Neural cell (in vitro differentiated cells): ENCODE measurements at regions not wholly inside any gene's neighbourhood (a gene's known extent, or its start where the extent isn't known, plus 50 kb on each side); places are given as distances from the start of the nearest gene placed in this dataset.

Experiments
- H2AFZ ChIP-seq: fragments of 200-600, 300-800 bp; sonication (generic), shearing (Covaris generic); 2 replicates; pipeline ENCODE4 v1.6.0; 2014; ENCODE audit warnings: low read depth, mild to moderate bottlenecking, antibody characterized with exemption, low read length, moderate library complexity
- H3F3A ChIP-seq: fragments of 200-600 bp; shearing (Covaris generic); 2 replicates; pipeline ENCODE4 v1.6.1; 2016; ENCODE audit warnings: mild to moderate bottlenecking, moderate library complexity, mixed read lengths, antibody characterized with exemption, low read length; ENCODE audit not compliant: insufficient read depth, poor library complexity, severe bottlenecking
- H3K27ac ChIP-seq: fragments of 200-600, 300-800 bp; sonication (generic), shearing (Covaris generic); 2 replicates; pipeline ENCODE4 v1.5.1; 2014; ENCODE audit warnings: mild to moderate bottlenecking, low read length, moderate library complexity
- H3K27me3 ChIP-seq: fragments of 300-800, 200-600 bp; sonication (generic), shearing (Covaris generic); 2 replicates; pipeline ENCODE4 v1.6.0; 2014; ENCODE audit warnings: mild to moderate bottlenecking, low read depth, low read length, moderate library complexity; ENCODE audit not compliant: insufficient read depth
- H3K36me3 ChIP-seq: fragments of 300-800, 200-600 bp; sonication (generic), shearing (Covaris generic); 2 replicates; pipeline ENCODE4 v1.5.1; 2014; ENCODE audit warnings: mild to moderate bottlenecking, antibody characterized with exemption, low read length, moderate library complexity; ENCODE audit not compliant: insufficient read depth
- H3K4me2 ChIP-seq: fragments of 300-800, 200-600 bp; sonication (generic), shearing (Covaris generic); 2 replicates; pipeline ENCODE4 v1.6.0; 2014; ENCODE audit warnings: mild to moderate bottlenecking, low read length
- H3K4me3 ChIP-seq: fragments of 300-800, 200-600 bp; sonication (generic), shearing (Covaris generic); 2 replicates; pipeline ENCODE4 v1.5.1; 2014; ENCODE audit warnings: mild to moderate bottlenecking, low read length, moderate library complexity
- H3K79me2 ChIP-seq: fragments of 200-600 bp; shearing (Covaris generic); replicated peaks from 2 replicates; pipeline ENCODE4 v1.6.0; 2014; ENCODE audit warnings: mild to moderate bottlenecking, low read length, moderate library complexity; ENCODE audit not compliant: insufficient read depth
- H3K9ac ChIP-seq: fragments of 300-800, 200-600 bp; sonication (generic), shearing (Covaris generic); 2 replicates; pipeline ENCODE4 v1.6.1; 2016; ENCODE audit warnings: mild to moderate bottlenecking, low read length, mixed read lengths
- H3K9me2 ChIP-seq: fragments of 200-600 bp; shearing (Covaris generic); 2 replicates; pipeline ENCODE4 v1.6.1; 2016; ENCODE audit warnings: mild to moderate bottlenecking, low read length, mixed read lengths; ENCODE audit not compliant: insufficient read depth
- H3K9me3 ChIP-seq: fragments of 200-600, 300-800 bp; sonication (generic), shearing (Covaris generic); 2 replicates; pipeline ENCODE4 v1.6.1; 2016; ENCODE audit warnings: mild to moderate bottlenecking, mixed run types, low read length, moderate library complexity, mixed read lengths
- H4K20me1 ChIP-seq: fragments of 200-600 bp; shearing (Covaris generic); 2 replicates; pipeline ENCODE4 v1.6.1; 2016; ENCODE audit warnings: mild to moderate bottlenecking, mixed run types; ENCODE audit not compliant: insufficient read depth
- EP300 ChIP-seq: fragments of 450-650 bp; conservative IDR thresholded peaks from 2 replicates; pipeline ENCODE4 v1.6.1; 2014; ENCODE audit warnings: antibody characterized with exemption, mild to moderate bottlenecking, moderate library complexity; ENCODE audit not compliant: poor library complexity, severe bottlenecking
- EZH2 ChIP-seq: fragments of 200-600, 300-800 bp; shearing (Covaris generic), sonication (generic); IDR thresholded peaks from 2 replicates; pipeline ENCODE4 v1.6.1; 2014; ENCODE audit warnings: antibody characterized with exemption, low read length, borderline replicate concordance, mild to moderate bottlenecking; ENCODE audit not compliant: insufficient read depth, poor library complexity, severe bottlenecking
- MXI1 ChIP-seq: fragments of 450-650 bp; conservative IDR thresholded peaks from 2 replicates; pipeline ENCODE4 v1.6.1; 2014; ENCODE audit warnings: antibody characterized with exemption, mild to moderate bottlenecking; ENCODE audit not compliant: poor library complexity, severe bottlenecking
- POLR2AphosphoS5 ChIP-seq: IDR thresholded peaks from 2 replicates; pipeline ENCODE4 v1.6.1; 2012
- RAD21 ChIP-seq: fragments of 450-650 bp; conservative IDR thresholded peaks from 2 replicates; pipeline ENCODE4 v1.6.1; 2014; ENCODE audit warnings: antibody characterized with exemption, mild to moderate bottlenecking, moderate library complexity
- SMC3 ChIP-seq: fragments of 450-650 bp; conservative IDR thresholded peaks from 2 replicates; pipeline ENCODE4 v1.6.1; 2014; ENCODE audit warnings: antibody characterized with exemption, mild to moderate bottlenecking, moderate library complexity; ENCODE audit not compliant: poor library complexity
- TAF1 ChIP-seq: IDR thresholded peaks from 2 replicates; pipeline ENCODE4 v1.6.1; 2012; ENCODE audit warnings: low read depth
- TF ChIP-seq, protein P1 (sequence below): IDR thresholded peaks from 2 replicates; pipeline ENCODE4 v1.6.1; 2012; ENCODE audit warnings: borderline replicate concordance
- TF ChIP-seq, protein P2 (sequence below): fragments of 450-650 bp; IDR thresholded peaks from 2 replicates; pipeline ENCODE4 v1.5.1; 2014; ENCODE audit warnings: antibody characterized with exemption, mild to moderate bottlenecking, moderate library complexity; ENCODE audit not compliant: poor library complexity, severe bottlenecking

DNA sequence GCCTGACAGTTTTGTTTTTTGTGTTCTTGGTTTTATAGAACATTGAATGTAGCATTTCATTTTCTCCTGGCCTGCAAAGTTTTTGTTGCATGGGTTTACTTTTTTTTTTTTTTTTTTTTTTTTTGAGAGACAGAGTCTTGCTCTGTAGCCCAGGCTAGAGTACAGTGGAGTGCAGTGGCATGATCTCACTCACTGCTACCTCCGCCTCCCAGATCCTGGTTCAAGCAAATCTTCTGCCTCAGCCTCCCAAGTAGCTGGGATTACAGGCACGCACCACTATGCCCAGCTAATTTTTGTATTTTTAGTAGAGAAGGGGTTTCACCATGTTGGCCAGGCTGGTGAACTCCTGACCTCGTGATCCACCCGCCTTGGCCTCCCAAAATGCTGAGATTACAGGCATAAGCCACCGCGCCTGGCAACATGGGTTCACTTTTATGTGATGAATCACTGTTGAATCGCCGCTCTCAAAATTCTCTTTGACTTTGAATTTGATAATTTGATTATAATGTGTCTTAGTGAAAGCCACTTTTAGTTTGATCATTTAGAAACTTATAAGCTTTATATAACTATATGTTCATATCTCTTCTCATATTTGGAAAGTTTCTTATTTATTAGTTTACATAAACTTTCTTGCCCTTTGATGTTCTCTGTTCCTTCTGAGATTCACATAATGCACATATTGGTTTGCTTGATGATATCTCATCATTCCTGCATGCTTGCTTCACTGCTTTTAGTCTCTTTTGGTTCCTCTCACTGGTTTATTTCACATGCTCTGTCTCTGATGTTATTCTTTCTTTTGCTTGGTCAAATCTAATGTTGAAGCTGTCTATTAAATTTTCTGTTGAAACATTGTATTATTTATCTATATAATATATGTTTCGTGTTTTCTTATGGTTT is 589.0 kb upstream of the CNTN5 start:
- Histone ChIP-seq H3K9ac (no peak overlapping the region), H3K9me2 (no peaks in the 10 kb centered on the region), H3K27me3 (no peaks in the 10 kb centered on the region), H2AFZ (no peak overlapping the region), H3K4me2 (no peak overlapping the region), H3K36me3 (no peaks in the 10 kb centered on the region), H3F3A (no peaks in the 10 kb centered on the region), H3K27ac (no peak overlapping the region), H3K9me3 (no peaks in the 10 kb centered on the region), H3K4me3 (no peak overlapping the region), H3K79me2 (no peaks in the 10 kb centered on the region), H4K20me1 (no peaks in the 10 kb centered on the region)
- TF ChIP-seq EP300 (no peak), MXI1 (no peak), POLR2AphosphoS5 (no peak), TAF1 (no peak), SMC3 (no peak), RAD21 (no peak), EZH2 (no peak)
- TF ChIP-seq, protein P1, sequence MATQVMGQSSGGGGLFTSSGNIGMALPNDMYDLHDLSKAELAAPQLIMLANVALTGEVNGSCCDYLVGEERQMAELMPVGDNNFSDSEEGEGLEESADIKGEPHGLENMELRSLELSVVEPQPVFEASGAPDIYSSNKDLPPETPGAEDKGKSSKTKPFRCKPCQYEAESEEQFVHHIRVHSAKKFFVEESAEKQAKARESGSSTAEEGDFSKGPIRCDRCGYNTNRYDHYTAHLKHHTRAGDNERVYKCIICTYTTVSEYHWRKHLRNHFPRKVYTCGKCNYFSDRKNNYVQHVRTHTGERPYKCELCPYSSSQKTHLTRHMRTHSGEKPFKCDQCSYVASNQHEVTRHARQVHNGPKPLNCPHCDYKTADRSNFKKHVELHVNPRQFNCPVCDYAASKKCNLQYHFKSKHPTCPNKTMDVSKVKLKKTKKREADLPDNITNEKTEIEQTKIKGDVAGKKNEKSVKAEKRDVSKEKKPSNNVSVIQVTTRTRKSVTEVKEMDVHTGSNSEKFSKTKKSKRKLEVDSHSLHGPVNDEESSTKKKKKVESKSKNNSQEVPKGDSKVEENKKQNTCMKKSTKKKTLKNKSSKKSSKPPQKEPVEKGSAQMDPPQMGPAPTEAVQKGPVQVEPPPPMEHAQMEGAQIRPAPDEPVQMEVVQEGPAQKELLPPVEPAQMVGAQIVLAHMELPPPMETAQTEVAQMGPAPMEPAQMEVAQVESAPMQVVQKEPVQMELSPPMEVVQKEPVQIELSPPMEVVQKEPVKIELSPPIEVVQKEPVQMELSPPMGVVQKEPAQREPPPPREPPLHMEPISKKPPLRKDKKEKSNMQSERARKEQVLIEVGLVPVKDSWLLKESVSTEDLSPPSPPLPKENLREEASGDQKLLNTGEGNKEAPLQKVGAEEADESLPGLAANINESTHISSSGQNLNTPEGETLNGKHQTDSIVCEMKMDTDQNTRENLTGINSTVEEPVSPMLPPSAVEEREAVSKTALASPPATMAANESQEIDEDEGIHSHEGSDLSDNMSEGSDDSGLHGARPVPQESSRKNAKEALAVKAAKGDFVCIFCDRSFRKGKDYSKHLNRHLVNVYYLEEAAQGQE = no peak
- TF ChIP-seq, protein P2, sequence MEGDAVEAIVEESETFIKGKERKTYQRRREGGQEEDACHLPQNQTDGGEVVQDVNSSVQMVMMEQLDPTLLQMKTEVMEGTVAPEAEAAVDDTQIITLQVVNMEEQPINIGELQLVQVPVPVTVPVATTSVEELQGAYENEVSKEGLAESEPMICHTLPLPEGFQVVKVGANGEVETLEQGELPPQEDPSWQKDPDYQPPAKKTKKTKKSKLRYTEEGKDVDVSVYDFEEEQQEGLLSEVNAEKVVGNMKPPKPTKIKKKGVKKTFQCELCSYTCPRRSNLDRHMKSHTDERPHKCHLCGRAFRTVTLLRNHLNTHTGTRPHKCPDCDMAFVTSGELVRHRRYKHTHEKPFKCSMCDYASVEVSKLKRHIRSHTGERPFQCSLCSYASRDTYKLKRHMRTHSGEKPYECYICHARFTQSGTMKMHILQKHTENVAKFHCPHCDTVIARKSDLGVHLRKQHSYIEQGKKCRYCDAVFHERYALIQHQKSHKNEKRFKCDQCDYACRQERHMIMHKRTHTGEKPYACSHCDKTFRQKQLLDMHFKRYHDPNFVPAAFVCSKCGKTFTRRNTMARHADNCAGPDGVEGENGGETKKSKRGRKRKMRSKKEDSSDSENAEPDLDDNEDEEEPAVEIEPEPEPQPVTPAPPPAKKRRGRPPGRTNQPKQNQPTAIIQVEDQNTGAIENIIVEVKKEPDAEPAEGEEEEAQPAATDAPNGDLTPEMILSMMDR = no peak

DNA sequence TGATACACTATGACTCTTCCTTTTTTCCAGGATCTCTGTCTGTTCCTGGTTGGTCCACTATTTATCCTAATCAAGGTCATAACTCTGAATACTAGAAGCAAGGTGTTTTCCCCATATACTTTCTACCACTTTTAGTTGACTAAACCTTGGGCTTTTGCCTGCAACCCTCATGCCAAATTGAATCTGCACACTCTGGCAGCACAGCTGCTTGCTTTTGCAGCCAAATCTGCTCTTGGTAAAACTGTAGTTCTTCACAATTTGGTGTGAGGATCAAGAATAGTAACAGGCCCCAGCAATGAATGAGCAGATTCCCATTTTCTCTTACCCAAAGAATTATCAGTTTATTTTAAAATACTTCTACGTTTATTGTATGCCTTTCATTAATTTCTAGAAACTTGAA is 586.5 kb upstream of the CNTN5 start:
- H3K4me3 ChIP-seq = no peak overlapping the region
- H3K9me3 ChIP-seq = no peaks in the 10 kb centered on the region
- H3F3A ChIP-seq = no peaks in the 10 kb centered on the region
- no peak for TF ChIP-seq POLR2AphosphoS5
- no peak for TF ChIP-seq SMC3
- TF ChIP-seq MXI1 = no peak
- TF ChIP-seq, protein P2 = no peak
- TF ChIP-seq EZH2 = no peak
- no peak for TF ChIP-seq EP300
- TF ChIP-seq RAD21 = no peak
- TF ChIP-seq, protein P1 = no peak
- TF ChIP-seq TAF1 = no peak
- H4K20me1 ChIP-seq = no peaks in the 10 kb centered on the region
- no peak overlapping the region for H3K27ac ChIP-seq
- H3K27me3 ChIP-seq = no peaks in the 10 kb centered on the region
- H3K4me2 ChIP-seq = no peak overlapping the region
- H3K9ac ChIP-seq = no peak overlapping the region
- no peak overlapping the region for H2AFZ ChIP-seq
- H3K36me3 ChIP-seq = no peaks in the 10 kb centered on the region
- no peaks in the 10 kb centered on the region for H3K9me2 ChIP-seq
- H3K79me2 ChIP-seq = no peaks in the 10 kb centered on the region
